MM.1S (cell line): ENCODE measurements at regions not wholly inside any gene's neighbourhood (a gene's known extent, or its start where the extent isn't known, plus 50 kb on each side); places are given as distances from the start of the nearest gene placed in this dataset.
"Not testable (repeated sequence)": the region's sequence is repeated elsewhere in the genome, so short reads cannot be mapped to it uniquely, and the experiment has no call there.

ENCODE experiments used
- DNase-seq: peaks from one replicate; pipeline ENCODE4 v3.0.0-alpha.2; 2015
- H2AFZ ChIP-seq: fragments of 300-600 bp; sonication (generic); 2 replicates; pipeline ENCODE4 v1.6.0; 2016; ENCODE audit warnings: antibody characterized with exemption, low read length
- H3F3A ChIP-seq: fragments of 300-600 bp; sonication (generic); 2 replicates; pipeline ENCODE4 v1.6.1; 2016; ENCODE audit warnings: mild to moderate bottlenecking, antibody characterized with exemption, low read length, moderate library complexity, mixed read lengths; ENCODE audit not compliant: insufficient read depth
- H3K27ac ChIP-seq: fragments of 300-600 bp; sonication (generic); 2 replicates; pipeline ENCODE4 v1.5.1; 2016; ENCODE audit warnings: mild to moderate bottlenecking, low read length
- H3K27me3 ChIP-seq: fragments of 300-600 bp; sonication (generic); replicated peaks from 2 replicates; pipeline ENCODE4 v1.6.0; 2016; ENCODE audit warnings: low read length; ENCODE audit not compliant: insufficient read depth
- H3K36me3 ChIP-seq: fragments of 300-600 bp; sonication (generic); replicated peaks from 2 replicates; pipeline ENCODE4 v1.6.1; 2016; ENCODE audit warnings: mild to moderate bottlenecking, low read length, mixed read lengths; ENCODE audit not compliant: insufficient read depth
- H3K4me1 ChIP-seq: fragments of 300-600 bp; sonication (generic); 2 replicates; pipeline ENCODE4 v1.6.1; 2016; ENCODE audit warnings: low read length, mixed read lengths
- H3K4me2 ChIP-seq: fragments of 300-600 bp; sonication (generic); 2 replicates; pipeline ENCODE4 v1.6.0; 2016; ENCODE audit warnings: low read depth, low read length
- H3K4me3 ChIP-seq: fragments of 300-600 bp; sonication (generic); 2 replicates; pipeline ENCODE4 v1.5.1; 2016; ENCODE audit warnings: low read length, mixed read lengths
- H3K79me2 ChIP-seq: fragments of 300-600 bp; sonication (generic); 2 replicates; pipeline ENCODE4 v1.6.1; 2016; ENCODE audit warnings: mixed run types, low read length, mixed read lengths
- H3K9ac ChIP-seq: fragments of 300-600 bp; sonication (generic); 2 replicates; pipeline ENCODE4 v1.6.1; 2016; ENCODE audit warnings: low read length, mixed read lengths
- H3K9me2 ChIP-seq: fragments of 300-600 bp; sonication (generic); replicated peaks from 2 replicates; pipeline ENCODE4 v1.6.1; 2016; ENCODE audit warnings: mild to moderate bottlenecking, low read length, mixed read lengths; ENCODE audit not compliant: insufficient read depth
- H3K9me3 ChIP-seq: fragments of 300-600 bp; sonication (generic); replicated peaks from 2 replicates; pipeline ENCODE4 v1.6.1; 2016; ENCODE audit warnings: mild to moderate bottlenecking, low read length, mixed read lengths; ENCODE audit not compliant: insufficient read depth
- H4K20me1 ChIP-seq: fragments of 300-600 bp; sonication (generic); 2 replicates; pipeline ENCODE4 v1.6.1; 2016; ENCODE audit warnings: mild to moderate bottlenecking, low read length, moderate library complexity, mixed read lengths; ENCODE audit not compliant: insufficient read depth
- CTCF ChIP-seq: fragments of 300-600 bp; sonication (generic); IDR thresholded peaks from 2 replicates; pipeline ENCODE4 v1.5.1; 2016; ENCODE audit warnings: antibody characterized with exemption, low read length, mixed read lengths
- EZH2 ChIP-seq: fragments of 300-600 bp; sonication (generic); optimal IDR thresholded peaks from 2 replicates; pipeline ENCODE3; 2017; ENCODE audit warnings: low read depth, mild to moderate bottlenecking, antibody characterized with exemption, low read length, mixed read lengths
- EZH2phosphoT487 ChIP-seq: fragments of 300-600 bp; sonication (generic); IDR thresholded peaks from 2 replicates; pipeline ENCODE4 v1.6.1; 2018; ENCODE audit warnings: antibody characterized with exemption, low read length

- Histone ChIP-seq H3K9me2 (no peaks in the 10 kb centered on the region), H2AFZ (no peak overlapping the region), H3K4me2 (no peak overlapping the region), H3K4me1 (no peaks in the 10 kb centered on the region), H3K36me3 (no peaks in the 10 kb centered on the region), H3K27ac (no peak overlapping the region), H3K4me3 (no peak overlapping the region), H3F3A (no peaks in the 10 kb centered on the region), H4K20me1 (no peaks in the 10 kb centered on the region), H3K9ac (no peak overlapping the region), H3K27me3 (no peaks in the 10 kb centered on the region), H3K9me3 (no peaks in the 10 kb centered on the region), H3K79me2 (no peaks in the 10 kb centered on the region)
- TF ChIP-seq CTCF: no peak
- no peak for DNase-seq
These were observed 267.5 kb downstream of the CALCRL start for GRCh38 chr2:187180529-187180928.

GRCh38 chr2:187178876-187179275, 269.2 kb downstream of the CALCRL start:
- H2AFZ ChIP-seq, H4K20me1 ChIP-seq, H3K27me3 ChIP-seq, H3K4me3 ChIP-seq, H3K9ac ChIP-seq, H3F3A ChIP-seq, H3K4me2 ChIP-seq, H3K9me3 ChIP-seq, H3K36me3 ChIP-seq, H3K9me2 ChIP-seq, H3K27ac ChIP-seq, H3K4me1 ChIP-seq, H3K79me2 ChIP-seq, DNase-seq: not testable (repeated sequence)

- no peaks in the 10 kb centered on the region for H3K36me3 ChIP-seq
- TF ChIP-seq EZH2phosphoT487 (no peak), EZH2 (no peak), CTCF (no peak)
- no peaks in the 10 kb centered on the region for H3K9me2 ChIP-seq
- H3K9me3 ChIP-seq: no peaks in the 10 kb centered on the region
- H3K27me3 ChIP-seq: no peaks in the 10 kb centered on the region
- no peak overlapping the region for H3K9ac ChIP-seq
- H4K20me1 ChIP-seq: no peaks in the 10 kb centered on the region
- no peak overlapping the region for H3K27ac ChIP-seq
- no peaks in the 10 kb centered on the region for H3K79me2 ChIP-seq
- no peak overlapping the region for H3K4me3 ChIP-seq
- H3K4me2 ChIP-seq: no peak overlapping the region
- DNase-seq: no peak
- no peaks in the 10 kb centered on the region for H3K4me1 ChIP-seq
- no peaks in the 10 kb centered on the region for H3F3A ChIP-seq
- no peak overlapping the region for H2AFZ ChIP-seq
These were observed 270.8 kb downstream of the CALCRL start for GRCh38 chr2:187177253-187177652.

GRCh38 chr2:187174582-187174981, 273.5 kb downstream of the CALCRL start:
- Histone ChIP-seq H3F3A (no peaks in the 10 kb centered on the region), H3K27ac (no peak overlapping the region), H3K9ac (no peak overlapping the region), H3K79me2 (no peaks in the 10 kb centered on the region), H3K27me3 (no peaks in the 10 kb centered on the region), H3K4me3 (no peak overlapping the region), H3K36me3 (no peaks in the 10 kb centered on the region), H3K4me2 (no peak overlapping the region), H3K4me1 (peaks cover 2% of the 10 kb centered on the region; the same call in 1 of the 2 replicates), H3K9me3 (no peaks in the 10 kb centered on the region), H3K9me2 (no peaks in the 10 kb centered on the region), H2AFZ (no peak overlapping the region), H4K20me1 (no peaks in the 10 kb centered on the region)
- no peak for TF ChIP-seq EZH2phosphoT487
- TF ChIP-seq CTCF: peak; percentile 39
- DNase-seq: no peak
